ENCODE measurements at regions not wholly inside any gene's neighbourhood (a gene's known extent, or its start where the extent isn't known, plus 50 kb on each side); places are given as distances from the start of the nearest gene placed in this dataset.

GRCh38 chr14:76687611-76688382 is 73.5 kb upstream of the VASH1 start:
- no peak for TF ChIP-seq RARB (CRISPR knock-in tag; IDR thresholded peaks at IDR 0.05)
- no peak for TF ChIP-seq POU6F1 (CRISPR knock-in tag; IDR thresholded peaks at IDR 0.05; ENCODE audit: borderline replicate concordance, low read depth)
- TF ChIP-seq TCF4 (CRISPR knock-in tag; IDR thresholded peaks at IDR 0.05; ENCODE audit: borderline replicate concordance) = no peak
- TF ChIP-seq GLIS3 (CRISPR knock-in tag; IDR thresholded peaks at IDR 0.05) = no peak
- TF ChIP-seq CREB5 (CRISPR knock-in tag; IDR thresholded peaks at IDR 0.05; ENCODE audit: low read depth) = no peak
- TF ChIP-seq TOX (CRISPR knock-in tag; IDR thresholded peaks at IDR 0.05; ENCODE audit: borderline replicate concordance) = no peak
- no peak for TF ChIP-seq ESRRG (CRISPR knock-in tag; IDR thresholded peaks at IDR 0.05)
- TF ChIP-seq SNAI2 (CRISPR knock-in tag; IDR thresholded peaks at IDR 0.05) = no peak
- TF ChIP-seq OSR1 (CRISPR knock-in tag; IDR thresholded peaks at IDR 0.05) = no peak
- no peak for TF ChIP-seq ZNF565 (CRISPR knock-in tag; conservative IDR thresholded peaks at IDR 0.05; ENCODE audit: low read depth)
- no peak for TF ChIP-seq ZC3H10 (CRISPR knock-in tag; IDR thresholded peaks at IDR 0.05)
- no peak for TF ChIP-seq ZFP30 (CRISPR knock-in tag; IDR thresholded peaks at IDR 0.05)
- no peak for TF ChIP-seq CSRNP3 (CRISPR knock-in tag; IDR thresholded peaks at IDR 0.05)
- TF ChIP-seq ZNF8 (CRISPR knock-in tag; IDR thresholded peaks at IDR 0.05) = no peak
- TF ChIP-seq CSDC2 (CRISPR knock-in tag; IDR thresholded peaks at IDR 0.05) = no peak
- ATAC-seq = no peak

GRCh38 chr14:76688383-76688671 is 72.9 kb upstream of the VASH1 start:
- no peak for ATAC-seq
- TF ChIP-seq GLIS3 (CRISPR knock-in tag; IDR thresholded peaks at IDR 0.05) = no peak
- no peak for TF ChIP-seq ISL1 (CRISPR knock-in tag; IDR thresholded peaks at IDR 0.05)
- no peak for TF ChIP-seq TCF4 (CRISPR knock-in tag; IDR thresholded peaks at IDR 0.05; ENCODE audit: borderline replicate concordance)
- TF ChIP-seq ZNF70 (CRISPR knock-in tag; IDR thresholded peaks at IDR 0.05) = no peak
- TF ChIP-seq TSHZ2 (CRISPR knock-in tag; IDR thresholded peaks at IDR 0.05) = no peak
- no peak for TF ChIP-seq BACH2 (CRISPR knock-in tag; IDR thresholded peaks at IDR 0.05; ENCODE audit: borderline replicate concordance)
- TF ChIP-seq PATZ1 (CRISPR knock-in tag; IDR thresholded peaks at IDR 0.05; ENCODE audit: borderline replicate concordance) = no peak
- TF ChIP-seq ZC3H10 (CRISPR knock-in tag; IDR thresholded peaks at IDR 0.05) = no peak
- TF ChIP-seq PPARA (CRISPR knock-in tag; IDR thresholded peaks at IDR 0.05; ENCODE audit: borderline replicate concordance) = no peak
- TF ChIP-seq TOX (CRISPR knock-in tag; IDR thresholded peaks at IDR 0.05; ENCODE audit: borderline replicate concordance) = no peak
- no peak for TF ChIP-seq CREB5 (CRISPR knock-in tag; IDR thresholded peaks at IDR 0.05; ENCODE audit: low read depth)
- no peak for TF ChIP-seq OSR1 (CRISPR knock-in tag; IDR thresholded peaks at IDR 0.05)
- TF ChIP-seq ZNF8 (CRISPR knock-in tag; IDR thresholded peaks at IDR 0.05) = no peak
- no peak for TF ChIP-seq ZFP30 (CRISPR knock-in tag; IDR thresholded peaks at IDR 0.05)
- TF ChIP-seq RARB (CRISPR knock-in tag; IDR thresholded peaks at IDR 0.05) = no peak
- no peak for TF ChIP-seq CSDC2 (CRISPR knock-in tag; IDR thresholded peaks at IDR 0.05)
